ENCODE measurements at regions not wholly inside any gene's neighbourhood (a gene's known extent, or its start where the extent isn't known, plus 50 kb on each side); places are given as distances from the start of the nearest gene placed in this dataset.

- TF ChIP-seq POLR2A (IDR thresholded peaks at IDR 0.05; ENCODE audit: low read depth, low read length) (no peak), EZH2 (IDR thresholded peaks at IDR 0.05; ENCODE audit: borderline replicate concordance, low read depth, low read length, severe bottlenecking) (no peak), MYC (IDR thresholded peaks at IDR 0.05; ENCODE audit: low read depth, low read length) (no peak), POLR2AphosphoS5 (IDR thresholded peaks at IDR 0.05; ENCODE audit: insufficient read depth, low read depth, low read length) (no peak)
- TF ChIP-seq, protein P1, sequence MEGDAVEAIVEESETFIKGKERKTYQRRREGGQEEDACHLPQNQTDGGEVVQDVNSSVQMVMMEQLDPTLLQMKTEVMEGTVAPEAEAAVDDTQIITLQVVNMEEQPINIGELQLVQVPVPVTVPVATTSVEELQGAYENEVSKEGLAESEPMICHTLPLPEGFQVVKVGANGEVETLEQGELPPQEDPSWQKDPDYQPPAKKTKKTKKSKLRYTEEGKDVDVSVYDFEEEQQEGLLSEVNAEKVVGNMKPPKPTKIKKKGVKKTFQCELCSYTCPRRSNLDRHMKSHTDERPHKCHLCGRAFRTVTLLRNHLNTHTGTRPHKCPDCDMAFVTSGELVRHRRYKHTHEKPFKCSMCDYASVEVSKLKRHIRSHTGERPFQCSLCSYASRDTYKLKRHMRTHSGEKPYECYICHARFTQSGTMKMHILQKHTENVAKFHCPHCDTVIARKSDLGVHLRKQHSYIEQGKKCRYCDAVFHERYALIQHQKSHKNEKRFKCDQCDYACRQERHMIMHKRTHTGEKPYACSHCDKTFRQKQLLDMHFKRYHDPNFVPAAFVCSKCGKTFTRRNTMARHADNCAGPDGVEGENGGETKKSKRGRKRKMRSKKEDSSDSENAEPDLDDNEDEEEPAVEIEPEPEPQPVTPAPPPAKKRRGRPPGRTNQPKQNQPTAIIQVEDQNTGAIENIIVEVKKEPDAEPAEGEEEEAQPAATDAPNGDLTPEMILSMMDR (IDR thresholded peaks at IDR 0.05; ENCODE audit: extremely low read depth in 1 of 2, insufficient read depth in 1 of 2, low read depth in 1 of 2, low read length in 2 of 2) = no peak
These were observed 62.1 kb upstream of the VLDLR start for GRCh38 chr9:2559192-2560152.
